ENCODE measurements at regions not wholly inside any gene's neighbourhood (a gene's known extent, or its start where the extent isn't known, plus 50 kb on each side); places are given as distances from the start of the nearest gene placed in this dataset.

GRCh38 chr16:6377956-6378355 lies 954.7 kb upstream of the RBFOX1 start:
- no peak for DNase-seq (ENCODE audit: low spot score)

- DNase-seq (ENCODE audit: low spot score), result no peak
Observed at GRCh38 chr16:6375465-6376075, 957.1 kb upstream of the RBFOX1 start.

GRCh38 chr16:6374821-6375220 lies 957.8 kb upstream of the RBFOX1 start:
- DNase-seq (ENCODE audit: low spot score), result no peak

GRCh38 chr16:6364846-6365245 lies 967.8 kb upstream of the RBFOX1 start:
- DNase-seq (ENCODE audit: low spot score), result no peak

- DNase-seq (ENCODE audit: low spot score), result no peak
Observed at GRCh38 chr16:6363896-6364607, 968.6 kb upstream of the RBFOX1 start.

GRCh38 chr16:6363396-6363795 lies 969.2 kb upstream of the RBFOX1 start:
- no peak for DNase-seq (ENCODE audit: low spot score)

GRCh38 chr16:6362321-6362720 lies 970.3 kb upstream of the RBFOX1 start:
- DNase-seq (ENCODE audit: low spot score), result no peak

GRCh38 chr16:6360641-6361040 lies 972.0 kb upstream of the RBFOX1 start:
- no peak for DNase-seq (ENCODE audit: low spot score)

- DNase-seq (ENCODE audit: low spot score), result no peak
Observed at GRCh38 chr16:6356911-6357310, 975.7 kb upstream of the RBFOX1 start.

- DNase-seq (ENCODE audit: low spot score), result no peak
Observed at GRCh38 chr16:6349725-6350124, 982.9 kb upstream of the RBFOX1 start.

- DNase-seq (ENCODE audit: low spot score), result no peak
Observed at GRCh38 chr16:6345090-6345489, 987.6 kb upstream of the RBFOX1 start.

GRCh38 chr16:6343157-6343556 lies 989.5 kb upstream of the RBFOX1 start:
- no peak for DNase-seq (ENCODE audit: low spot score)

- DNase-seq (ENCODE audit: low spot score), result no peak
Observed at GRCh38 chr16:6341981-6342380, 990.7 kb upstream of the RBFOX1 start.

GRCh38 chr16:6335072-6335471 lies 997.6 kb upstream of the RBFOX1 start:
- DNase-seq (ENCODE audit: low spot score), result no peak

- DNase-seq (ENCODE audit: low spot score), result no peak
Observed at GRCh38 chr16:6331770-6332169, 1000.9 kb upstream of the RBFOX1 start.

GRCh38 chr16:6317934-6318333 lies 1014.7 kb upstream of the RBFOX1 start:
- DNase-seq (ENCODE audit: low spot score), result no peak

GRCh38 chr16:6309271-6309670 lies 1023.4 kb upstream of the RBFOX1 start:
- DNase-seq (ENCODE audit: low spot score), result no peak

- DNase-seq (ENCODE audit: low spot score), result no peak
Observed at GRCh38 chr16:6308176-6308575, 1024.5 kb upstream of the RBFOX1 start.

- no peak for DNase-seq (ENCODE audit: low spot score)
Observed at GRCh38 chr16:6300523-6300922, 1032.1 kb upstream of the RBFOX1 start.

- no peak for DNase-seq (ENCODE audit: low spot score)
Observed at GRCh38 chr16:6297666-6298410, 1034.8 kb upstream of the RBFOX1 start.

GRCh38 chr16:6286176-6286575 lies 1046.5 kb upstream of the RBFOX1 start:
- DNase-seq (ENCODE audit: low spot score), result no peak

GRCh38 chr16:6284731-6285130 lies 1047.9 kb upstream of the RBFOX1 start:
- DNase-seq (ENCODE audit: low spot score), result no peak

- no peak for DNase-seq (ENCODE audit: low spot score)
Observed at GRCh38 chr16:6281994-6282393, 1050.7 kb upstream of the RBFOX1 start.
